22Rv1 (cell line): ENCODE measurements at regions not wholly inside any gene's neighbourhood (a gene's known extent, or its start where the extent isn't known, plus 50 kb on each side); places are given as distances from the start of the nearest gene placed in this dataset.
"Not testable (repeated sequence)": the region's sequence is repeated elsewhere in the genome, so short reads cannot be mapped to it uniquely, and the experiment has no call there.

Experiments
- H3K27ac ChIP-seq: fragments of 450-650 bp; 2 replicates; pipeline ENCODE4 v1.5.1; 2017
- ZFX ChIP-seq: fragments of 450-650 bp; IDR thresholded peaks from 2 replicates; pipeline ENCODE4 v1.6.1; 2017; ENCODE audit warnings: antibody characterized with exemption, borderline replicate concordance
- TF ChIP-seq, protein P1 (sequence below): fragments of 450-650 bp; IDR thresholded peaks from 2 replicates; pipeline ENCODE4 v1.5.1; 2017; ENCODE audit warnings: mild to moderate bottlenecking

DNA sequence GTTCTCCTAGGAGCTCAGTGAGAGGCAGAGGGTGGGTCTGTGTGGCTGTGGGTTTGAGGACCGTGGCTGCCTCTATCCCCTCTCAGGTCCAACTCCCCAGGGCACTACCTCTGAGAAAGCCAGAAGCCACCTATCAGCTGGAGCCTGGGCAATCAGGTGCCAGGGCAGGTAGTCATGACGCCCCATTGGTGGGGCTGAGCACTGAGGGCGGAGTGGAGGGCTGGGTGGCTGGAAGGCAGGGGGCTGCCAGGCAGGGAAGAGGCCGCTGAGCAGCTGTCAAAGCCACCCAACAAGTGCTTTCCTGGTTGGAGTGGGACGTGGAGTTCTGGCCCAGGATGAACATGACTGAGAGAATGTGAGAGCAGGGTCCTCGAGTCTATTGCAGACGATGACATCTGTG is 164.9 kb upstream of the AJAP1 start:
- no peak for TF ChIP-seq ZFX
- TF ChIP-seq, protein P1, sequence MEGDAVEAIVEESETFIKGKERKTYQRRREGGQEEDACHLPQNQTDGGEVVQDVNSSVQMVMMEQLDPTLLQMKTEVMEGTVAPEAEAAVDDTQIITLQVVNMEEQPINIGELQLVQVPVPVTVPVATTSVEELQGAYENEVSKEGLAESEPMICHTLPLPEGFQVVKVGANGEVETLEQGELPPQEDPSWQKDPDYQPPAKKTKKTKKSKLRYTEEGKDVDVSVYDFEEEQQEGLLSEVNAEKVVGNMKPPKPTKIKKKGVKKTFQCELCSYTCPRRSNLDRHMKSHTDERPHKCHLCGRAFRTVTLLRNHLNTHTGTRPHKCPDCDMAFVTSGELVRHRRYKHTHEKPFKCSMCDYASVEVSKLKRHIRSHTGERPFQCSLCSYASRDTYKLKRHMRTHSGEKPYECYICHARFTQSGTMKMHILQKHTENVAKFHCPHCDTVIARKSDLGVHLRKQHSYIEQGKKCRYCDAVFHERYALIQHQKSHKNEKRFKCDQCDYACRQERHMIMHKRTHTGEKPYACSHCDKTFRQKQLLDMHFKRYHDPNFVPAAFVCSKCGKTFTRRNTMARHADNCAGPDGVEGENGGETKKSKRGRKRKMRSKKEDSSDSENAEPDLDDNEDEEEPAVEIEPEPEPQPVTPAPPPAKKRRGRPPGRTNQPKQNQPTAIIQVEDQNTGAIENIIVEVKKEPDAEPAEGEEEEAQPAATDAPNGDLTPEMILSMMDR, result no peak
- no peak overlapping the region for H3K27ac ChIP-seq

DNA sequence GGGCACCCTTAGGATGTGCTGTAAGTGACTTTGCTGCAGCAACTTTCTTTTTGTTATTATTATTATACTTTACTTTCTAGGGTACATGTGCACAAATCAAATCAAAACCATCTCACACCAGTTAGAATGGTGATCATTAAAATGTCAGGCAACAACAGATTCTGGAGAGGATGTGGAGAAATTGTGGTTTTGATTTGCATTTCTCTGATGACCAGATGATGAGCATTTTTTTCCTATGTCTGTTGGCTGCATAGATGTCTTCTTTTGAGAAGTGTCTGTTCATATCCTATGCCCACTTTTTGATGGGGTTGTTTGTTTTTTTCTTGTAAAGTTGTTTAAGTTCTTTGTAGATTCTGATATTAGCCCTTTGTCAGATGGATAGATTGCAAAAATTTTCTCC is 164.4 kb upstream of the AJAP1 start:
- H3K27ac ChIP-seq, result not testable (repeated sequence)

DNA sequence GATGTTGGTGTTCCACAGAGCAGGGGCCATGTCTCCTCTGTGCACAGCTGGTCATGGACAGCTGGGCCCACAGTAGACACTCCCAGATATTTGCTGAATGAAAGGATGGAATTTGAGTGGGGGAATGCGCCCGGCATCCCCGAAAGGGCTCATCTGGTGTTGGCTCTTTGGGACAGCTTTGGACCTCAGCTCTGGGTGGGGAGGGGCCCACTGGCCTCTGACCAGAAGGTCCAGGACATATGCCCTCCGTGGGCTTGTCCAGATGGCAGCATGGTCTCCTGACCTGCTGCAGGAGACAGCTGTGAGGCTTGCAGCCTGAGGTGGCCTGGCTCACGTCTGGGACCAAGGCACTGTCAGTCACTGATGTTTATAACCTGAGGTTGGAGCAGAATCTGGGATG is 160.4 kb upstream of the AJAP1 start:
- TF ChIP-seq, protein P1, result no peak
- no peak for TF ChIP-seq ZFX
- no peak overlapping the region for H3K27ac ChIP-seq

DNA sequence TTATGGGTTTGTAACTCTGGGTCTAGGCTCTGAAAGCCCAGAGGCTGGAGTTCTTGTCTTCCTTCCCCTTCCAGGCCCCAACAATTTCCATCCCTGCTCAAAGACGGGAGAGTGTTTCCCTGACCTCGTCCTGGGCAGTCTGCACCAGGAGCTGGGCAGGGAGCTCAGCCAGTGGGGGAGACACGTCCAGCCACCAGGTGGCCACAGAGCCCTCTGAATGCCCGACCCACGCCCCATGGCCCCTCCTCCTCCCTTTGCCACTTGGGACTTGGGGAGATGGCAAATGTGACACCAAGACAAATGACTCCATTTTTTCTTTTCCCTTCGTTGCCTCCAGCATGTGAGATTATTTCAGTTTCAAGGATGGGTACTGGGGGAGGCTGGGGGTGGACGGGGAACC is 159.9 kb upstream of the AJAP1 start:
- H3K27ac ChIP-seq, result no peak overlapping the region
- TF ChIP-seq ZFX, result no peak
- TF ChIP-seq, protein P1, result no peak

DNA sequence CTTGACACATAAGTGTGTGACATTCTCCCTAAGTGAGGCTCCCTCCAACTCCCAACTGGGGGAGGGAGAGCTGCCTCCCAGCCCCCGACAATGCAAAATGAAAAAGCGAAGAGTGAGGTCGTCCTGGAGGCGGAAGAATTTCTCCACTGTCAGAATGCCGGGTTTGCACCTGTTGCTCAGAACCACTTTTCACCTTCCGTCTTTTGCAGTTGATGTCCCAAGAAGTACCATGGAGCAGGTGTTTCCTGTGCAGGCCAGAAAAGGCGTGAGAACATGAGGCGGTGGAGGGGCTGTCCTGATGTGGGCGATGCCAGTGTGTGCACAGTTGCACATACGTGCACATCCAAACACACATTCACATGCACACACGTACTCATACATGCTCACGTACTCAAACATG is 158.6 kb upstream of the AJAP1 start:
- H3K27ac ChIP-seq, result no peak overlapping the region
- TF ChIP-seq ZFX, result no peak
- TF ChIP-seq, protein P1, result no peak

DNA sequence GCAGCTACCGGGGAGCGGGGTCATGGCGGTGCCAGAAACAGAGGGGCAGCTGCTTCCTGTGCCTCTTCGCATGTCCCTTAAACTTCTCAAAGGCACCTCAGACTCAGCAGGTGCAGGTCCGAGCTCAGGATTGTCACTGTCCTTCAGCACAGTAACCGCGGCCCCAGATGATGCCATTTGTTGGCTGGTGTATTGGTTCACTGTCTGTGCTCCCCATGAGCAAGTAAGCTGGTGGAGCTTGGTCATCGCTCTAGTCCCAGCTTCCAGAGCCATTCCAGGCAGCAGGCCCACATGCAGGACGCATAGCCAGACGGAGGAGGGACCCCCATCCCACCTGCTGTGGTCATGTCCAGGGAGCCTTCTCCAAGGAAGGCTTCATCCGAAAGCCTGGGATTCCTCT is 154.0 kb upstream of the AJAP1 start:
- no peak for TF ChIP-seq ZFX
- TF ChIP-seq, protein P1, result no peak
- H3K27ac ChIP-seq, result no peak overlapping the region

DNA sequence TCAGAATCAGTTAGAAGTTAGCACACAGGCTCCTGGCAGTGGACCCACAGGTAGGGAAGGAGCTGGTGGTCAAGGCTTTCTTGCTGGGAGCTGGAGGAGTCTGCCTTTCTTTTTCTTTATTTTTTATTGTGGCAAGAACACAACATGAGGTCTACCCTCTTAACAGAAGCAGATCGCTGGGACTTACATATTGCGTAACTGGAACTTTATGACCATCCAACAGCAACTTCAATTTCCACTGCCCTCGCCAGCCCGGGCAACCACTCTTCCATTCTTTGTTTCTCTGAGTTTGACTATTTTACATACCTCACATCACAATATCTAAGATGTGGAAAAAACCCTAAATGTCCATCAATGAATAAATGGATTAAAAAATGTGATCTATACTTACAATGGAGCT is 147.8 kb upstream of the AJAP1 start:
- no peak overlapping the region for H3K27ac ChIP-seq
- TF ChIP-seq, protein P1, result no peak
- no peak for TF ChIP-seq ZFX

DNA sequence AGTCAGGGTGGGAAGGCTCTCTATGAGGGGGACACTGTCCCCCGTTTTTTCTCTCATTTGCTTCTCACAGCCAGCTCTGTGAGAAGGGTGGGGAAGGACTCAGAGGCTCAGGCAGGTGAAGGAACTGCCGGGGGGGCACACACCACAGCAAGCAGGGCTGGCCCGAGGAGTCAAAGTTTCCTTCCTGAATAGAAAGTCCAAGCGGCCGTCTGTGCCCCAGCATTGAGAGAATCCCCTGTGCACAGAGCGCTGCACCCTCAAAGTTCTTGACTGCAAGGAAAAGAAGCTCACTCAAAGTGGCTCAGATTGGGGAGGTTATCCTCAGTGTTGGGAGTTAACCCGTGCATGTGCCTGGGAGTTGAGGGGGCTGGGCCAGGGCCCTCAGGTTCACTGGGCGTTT is 145.2 kb upstream of the AJAP1 start:
- TF ChIP-seq ZFX, result no peak
- TF ChIP-seq, protein P1, result no peak
- H3K27ac ChIP-seq, result no peak overlapping the region
